HG02588 (cell line): ENCODE measurements at regions not wholly inside any gene's neighbourhood (a gene's known extent, or its start where the extent isn't known, plus 50 kb on each side); places are given as distances from the start of the nearest gene placed in this dataset.
"Not testable (repeated sequence)": the region's sequence is repeated elsewhere in the genome, so short reads cannot be mapped to it uniquely, and the experiment has no call there.

ENCODE experiments used
- ATAC-seq: cut with Tn5 transposase; IDR thresholded peaks from one replicate; pipeline ENCODE4 v1.9.1; 2021; ENCODE audit warnings: mild to moderate bottlenecking, moderate library complexity; ENCODE audit not compliant: unreplicated experiment

DNA sequence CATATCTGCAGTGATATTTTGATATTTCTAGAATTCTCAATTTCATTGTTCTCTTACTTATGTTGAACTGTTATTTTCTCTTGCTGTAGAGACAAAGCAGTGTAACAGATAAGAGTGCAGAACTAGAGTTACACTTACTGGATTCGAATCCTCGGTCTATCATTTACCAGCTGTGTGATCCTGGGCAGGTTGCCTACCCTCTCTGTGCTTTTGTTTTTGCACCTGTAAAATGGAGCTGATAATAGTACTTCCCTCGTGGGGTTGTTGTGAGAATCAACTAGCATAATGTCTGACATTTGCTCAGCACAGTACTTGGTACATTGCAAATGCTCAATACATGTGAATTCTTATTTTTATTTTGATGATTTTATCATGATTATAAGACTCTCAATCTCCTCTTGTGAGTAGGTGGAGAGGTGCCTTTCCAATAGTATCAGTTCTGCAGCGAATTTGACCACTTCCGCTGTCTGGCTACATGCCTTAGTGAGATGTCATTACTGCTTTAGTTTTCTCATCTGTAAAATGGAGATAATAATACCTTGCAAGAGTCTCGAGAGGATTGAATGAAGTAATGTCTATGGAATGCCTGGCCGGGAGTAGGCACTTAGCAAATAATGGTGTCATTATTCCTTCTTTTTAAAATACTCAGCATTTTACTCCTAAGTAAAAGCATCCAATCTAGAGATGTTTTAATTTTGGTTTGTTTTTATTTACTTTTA, 312.2 kb upstream of the MAF start:
- no peak for ATAC-seq

DNA sequence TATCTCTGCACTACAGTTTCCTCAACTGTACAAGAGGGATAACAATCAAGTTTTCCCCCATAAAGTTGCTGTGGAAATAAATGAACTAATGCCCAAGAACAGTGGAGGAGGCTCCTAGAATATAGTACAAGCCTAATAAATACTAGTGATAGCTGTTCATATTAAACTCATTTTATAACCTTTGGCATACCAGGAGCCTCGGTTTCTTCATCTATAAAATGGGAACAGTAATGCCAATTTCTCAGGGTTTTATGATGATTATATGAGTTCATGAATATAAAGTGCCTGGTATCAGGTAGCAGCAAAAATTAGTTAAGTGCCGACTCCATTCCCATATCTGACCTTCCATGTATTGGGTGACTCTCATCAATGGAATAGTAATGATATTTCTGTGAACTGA, 311.1 kb upstream of the MAF start:
- ATAC-seq: no peak

DNA sequence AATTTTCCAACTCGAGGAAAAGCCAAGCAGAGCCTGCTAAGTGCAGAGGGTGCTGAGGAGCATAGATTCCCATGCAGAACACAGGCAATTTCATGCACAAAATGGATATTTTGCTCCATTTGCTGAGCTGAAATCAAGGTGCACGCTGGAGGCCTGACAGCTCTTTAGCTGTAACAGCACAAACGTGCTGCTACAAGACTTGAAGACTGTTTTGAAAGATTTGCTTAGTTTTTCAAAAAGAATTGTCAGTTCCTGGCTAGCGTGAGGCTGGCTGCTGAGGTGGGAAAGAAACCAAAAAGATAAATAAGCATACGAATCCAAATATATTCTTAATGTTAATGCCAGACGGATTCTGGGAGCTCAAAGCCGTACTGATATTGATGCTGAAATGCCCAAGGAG, 309.0 kb upstream of the MAF start:
- ATAC-seq: no peak

DNA sequence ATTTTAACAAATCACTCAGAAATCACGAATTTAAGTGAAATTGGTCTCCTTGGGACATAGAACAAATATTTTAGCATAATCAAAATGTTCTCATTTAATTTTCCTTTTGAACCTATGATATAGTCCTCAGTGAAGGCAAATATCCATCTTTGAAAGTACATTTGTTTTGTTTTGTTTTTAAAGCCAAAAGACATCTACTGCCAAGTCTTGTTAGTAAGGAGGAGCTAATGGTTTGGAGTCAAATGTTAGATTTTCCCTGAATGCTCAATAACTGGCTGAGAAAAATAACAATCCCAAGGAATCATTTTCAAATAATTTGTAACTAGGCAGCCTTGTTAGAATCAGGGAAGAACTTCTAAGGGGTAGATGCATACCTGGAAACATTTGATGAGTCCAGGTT, 302.9 kb upstream of the MAF start:
- ATAC-seq: no peak

DNA sequence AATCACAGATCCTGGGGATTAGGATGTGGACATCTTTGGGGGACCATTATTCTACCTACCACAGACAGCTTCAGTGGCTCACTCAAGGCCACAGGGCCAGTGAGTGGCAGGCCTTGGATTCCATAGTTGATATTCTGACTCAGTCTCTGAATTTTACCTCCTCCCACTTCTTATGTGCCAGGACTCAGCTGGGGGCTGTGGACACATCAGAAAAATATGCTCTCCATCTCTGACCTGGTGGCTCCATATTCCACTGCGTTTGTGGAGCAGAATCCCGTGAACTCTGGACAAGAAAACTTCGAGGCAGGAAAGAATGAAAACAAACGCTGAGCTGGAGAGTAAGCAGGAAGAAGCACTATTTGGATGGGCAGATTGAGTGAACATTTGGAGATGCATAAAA, 301.8 kb upstream of the MAF start:
- no peak for ATAC-seq

DNA sequence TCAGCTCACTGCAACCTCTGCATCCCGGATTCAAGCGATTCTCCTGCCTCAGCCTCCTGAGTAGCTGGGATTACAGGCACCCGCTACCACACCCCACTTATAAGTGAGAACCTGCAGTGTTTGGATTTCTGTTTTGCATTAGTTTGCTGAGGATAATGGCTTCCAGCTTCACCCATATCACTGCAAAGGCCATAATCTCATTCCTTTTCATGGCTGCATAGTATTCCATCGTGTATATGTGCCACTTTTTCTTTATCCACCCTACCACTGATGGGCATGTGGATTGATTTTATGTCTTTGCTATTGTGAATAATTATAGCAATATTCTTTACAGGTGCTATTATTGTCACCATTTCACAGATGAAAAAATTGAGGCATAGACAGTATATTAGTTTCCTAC, 301.0 kb upstream of the MAF start:
- no peak for ATAC-seq

DNA sequence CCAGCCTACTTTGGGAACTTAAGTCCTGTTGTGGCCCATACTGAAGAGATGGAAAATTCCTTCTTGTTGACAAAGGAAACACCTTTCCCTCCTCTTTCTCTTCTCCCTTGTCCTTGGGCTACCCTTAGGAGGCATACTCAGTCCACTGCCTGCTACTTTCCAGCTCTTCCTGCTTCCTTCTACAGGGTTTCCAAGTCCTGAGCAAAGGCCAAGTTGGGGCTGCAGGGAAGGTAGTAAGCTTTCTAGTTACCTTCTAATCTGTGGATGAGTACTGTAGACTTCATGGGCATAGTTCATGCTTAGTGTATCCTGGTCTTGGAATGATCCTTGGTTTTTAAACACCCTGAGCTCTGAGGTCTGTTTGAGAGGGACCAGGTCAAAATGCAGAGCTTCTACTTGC, 299.2 kb upstream of the MAF start:
- no peak for ATAC-seq

DNA sequence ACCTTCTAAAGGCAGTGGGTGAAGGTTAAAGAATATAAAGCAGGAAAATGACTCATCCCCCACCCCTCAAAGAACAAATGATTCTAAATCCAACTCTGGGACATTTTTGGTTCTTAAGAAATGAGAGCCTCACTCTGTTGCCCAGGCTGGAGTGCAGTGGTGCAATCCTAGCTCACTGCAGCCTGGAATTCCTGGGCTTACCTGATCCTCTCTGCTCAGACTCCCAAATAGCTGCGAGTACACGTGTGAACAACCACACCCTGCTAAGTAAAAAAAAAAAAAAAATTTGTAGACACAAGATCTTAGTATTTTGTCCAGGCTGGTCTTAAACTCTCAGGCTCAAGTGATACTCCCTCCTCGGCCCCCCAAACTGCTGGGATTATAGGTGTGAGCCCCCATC, 298.8 kb upstream of the MAF start:
- no peak for ATAC-seq

DNA sequence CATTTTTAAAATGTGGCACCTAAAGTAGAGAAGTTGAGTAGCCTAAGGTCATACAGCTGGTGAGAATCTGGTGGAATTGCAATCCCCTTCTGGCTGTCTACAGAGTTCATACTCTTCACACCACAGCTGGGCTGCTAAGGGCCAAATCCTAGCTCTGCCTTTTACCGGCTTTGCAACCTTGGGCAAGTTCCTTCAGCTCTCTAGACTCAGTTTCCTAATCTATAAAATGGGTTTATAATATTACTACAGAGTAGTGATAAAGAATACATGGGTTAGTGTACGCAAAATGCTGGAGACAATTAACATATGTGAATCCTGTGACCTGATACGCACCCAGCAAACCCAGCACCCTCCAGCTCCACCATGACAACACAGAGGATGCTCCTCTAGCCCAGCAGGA, 298.2 kb upstream of the MAF start:
- no peak for ATAC-seq

DNA sequence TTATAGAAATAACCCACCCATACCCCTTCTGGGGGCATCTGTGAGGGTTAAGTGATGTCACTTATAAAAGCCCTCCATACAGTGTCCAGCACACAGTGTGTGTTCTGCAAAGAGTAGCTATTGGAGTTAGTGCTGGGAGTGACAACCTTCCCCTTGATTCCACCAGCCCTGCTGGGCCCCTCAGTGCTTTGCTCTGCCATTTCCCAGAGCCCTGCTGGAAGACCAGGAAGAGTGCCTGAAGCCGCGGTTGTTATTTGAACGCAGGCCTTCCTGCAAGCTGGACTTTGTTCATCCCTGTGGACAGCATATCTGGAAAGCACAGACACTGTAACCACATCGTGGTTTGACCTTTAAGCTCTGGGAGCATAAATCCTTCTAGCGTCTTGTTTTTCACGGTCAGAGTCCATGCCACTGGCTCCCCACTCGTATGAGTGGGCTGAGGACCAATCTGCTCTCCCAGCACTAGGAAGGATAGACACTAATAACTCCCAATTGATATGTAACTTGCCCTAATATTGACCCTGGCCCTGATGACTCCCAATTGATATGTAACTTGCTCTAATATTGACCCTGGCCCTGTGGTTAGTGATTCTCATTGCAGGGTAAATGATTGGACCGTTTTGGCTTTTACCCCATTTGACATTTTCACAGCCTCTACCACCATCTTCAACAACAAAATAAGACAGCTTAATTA, 297.1 kb upstream of the MAF start:
- ATAC-seq: no peak

DNA sequence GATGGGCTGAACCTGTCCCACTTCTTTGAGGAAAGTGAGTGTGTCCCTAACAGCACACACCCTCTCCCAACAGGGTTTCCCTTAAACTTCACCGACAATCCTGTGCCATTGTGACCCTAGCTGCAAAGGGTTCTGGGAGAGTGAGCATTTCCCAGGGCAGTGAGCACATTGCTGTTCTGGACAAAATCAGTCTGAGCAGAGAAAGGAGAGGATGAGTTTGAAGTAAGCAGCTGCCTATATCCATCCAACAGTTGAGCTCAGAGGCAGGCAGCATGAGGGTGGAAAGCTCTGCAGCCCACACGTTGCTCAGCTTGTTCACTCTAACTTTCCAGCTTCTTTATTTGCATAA, 296.5 kb upstream of the MAF start:
- no peak for ATAC-seq

DNA sequence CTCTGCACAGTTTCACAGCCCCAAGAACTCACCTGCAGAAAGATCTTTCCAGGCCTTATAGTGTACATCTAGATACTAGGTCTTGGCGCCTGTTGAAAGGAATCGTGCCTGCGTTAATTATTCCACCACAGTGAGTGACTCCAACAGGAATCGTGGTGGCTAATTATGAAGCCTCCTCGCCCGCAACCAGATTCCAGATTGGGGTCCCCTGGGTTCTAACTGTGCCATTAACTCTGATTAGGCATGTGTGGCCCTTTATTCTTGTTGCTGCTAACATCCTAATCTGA, 295.3 kb upstream of the MAF start:
- no peak for ATAC-seq

DNA sequence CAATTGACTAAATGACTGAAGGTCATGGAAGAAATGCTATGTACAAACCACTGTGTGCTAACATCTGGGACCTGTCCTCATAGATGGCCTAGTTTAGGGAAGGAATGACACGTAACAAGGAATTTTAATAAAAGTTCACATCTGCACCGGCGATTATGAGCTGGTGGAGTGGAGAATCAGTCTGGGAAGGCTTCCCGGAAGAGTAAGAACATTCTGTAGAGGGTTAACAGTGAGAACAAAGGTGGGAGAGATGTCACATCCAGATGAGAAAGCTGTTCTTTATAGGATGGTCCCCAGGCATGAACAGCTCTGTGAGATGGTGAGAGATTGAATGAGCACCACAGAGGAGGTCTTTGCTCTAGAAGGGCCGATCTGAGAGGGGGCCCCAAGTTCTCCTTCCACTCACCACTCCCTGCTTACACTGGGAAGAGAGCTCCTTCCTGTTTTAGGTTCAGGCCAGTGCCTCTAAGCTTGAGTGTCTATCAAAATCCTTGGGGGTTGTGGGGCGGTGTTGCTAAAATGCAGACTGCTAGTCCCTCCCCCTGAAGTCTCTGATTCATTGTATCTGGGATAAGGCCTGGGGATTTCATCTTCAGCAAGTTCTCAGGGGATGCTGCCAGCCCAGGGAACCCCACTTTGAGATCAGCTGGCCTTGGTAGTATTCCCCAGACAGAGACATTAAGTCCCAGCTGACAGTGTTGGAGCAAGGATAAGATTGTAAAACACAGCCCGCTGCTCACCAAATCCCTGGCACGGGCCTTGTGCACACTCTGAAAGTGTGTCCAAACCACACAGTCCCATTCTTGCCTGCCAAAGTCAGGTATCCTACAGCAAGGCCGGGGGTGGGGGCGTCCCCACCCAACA, 294.7 kb upstream of the MAF start:
- no peak for ATAC-seq

DNA sequence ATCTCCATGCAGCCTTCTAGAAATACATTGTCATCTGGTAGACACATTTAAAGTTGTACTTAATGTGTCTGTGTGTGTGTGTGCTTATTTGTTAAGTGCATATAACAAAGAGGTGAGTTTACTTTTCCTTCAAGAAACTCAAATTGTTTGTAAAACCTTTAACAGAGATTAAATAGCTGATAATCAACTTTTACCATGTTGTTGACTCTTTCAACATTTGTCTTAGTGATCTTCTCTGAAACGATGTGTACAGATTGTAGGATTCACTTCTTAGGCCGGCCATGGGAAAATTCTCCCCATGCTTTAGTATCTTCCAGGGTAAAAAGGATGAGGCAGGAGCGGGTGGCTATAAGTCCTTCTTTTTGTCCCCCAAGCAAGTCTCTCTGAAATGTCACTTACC, 292.9 kb upstream of the MAF start:
- ATAC-seq: no peak

DNA sequence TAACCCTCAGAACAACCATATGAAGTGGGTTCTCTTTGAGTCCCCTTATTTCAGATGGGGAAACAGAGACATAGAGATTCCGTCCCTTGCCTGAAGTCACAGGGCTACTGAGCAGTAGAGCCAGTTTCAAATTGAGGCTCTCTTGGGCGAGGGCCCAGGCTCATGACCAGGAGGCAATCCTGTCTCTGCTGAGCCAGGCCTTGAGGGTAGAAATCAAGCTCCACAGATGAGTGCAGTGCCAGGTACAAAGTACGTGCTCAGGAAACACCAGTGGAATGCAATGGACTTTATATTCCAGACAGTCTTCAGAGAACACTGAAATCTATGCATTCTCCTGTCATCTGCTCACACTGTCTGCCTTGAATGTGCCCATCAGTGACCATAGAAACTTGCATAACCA, 291.7 kb upstream of the MAF start:
- ATAC-seq: no peak

DNA sequence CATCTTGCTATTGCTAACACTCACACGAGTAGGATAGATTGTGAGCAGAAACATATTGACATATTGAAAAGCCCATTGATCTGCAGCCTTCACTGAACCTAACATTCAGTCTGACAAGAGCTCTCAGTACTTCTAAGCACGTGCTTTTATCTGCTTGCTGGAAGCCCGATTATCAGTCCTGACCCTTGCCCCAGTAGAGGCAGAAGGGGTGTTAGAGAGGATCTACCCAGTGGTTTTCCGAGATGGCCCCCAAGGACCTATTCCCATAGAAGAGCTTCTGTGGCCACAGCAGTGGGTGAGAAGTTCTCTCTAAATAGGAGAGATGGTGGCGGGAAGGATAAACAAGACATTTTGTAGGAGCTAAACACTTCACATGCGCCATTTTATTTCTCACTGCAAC, 290.9 kb upstream of the MAF start:
- ATAC-seq: no peak

DNA sequence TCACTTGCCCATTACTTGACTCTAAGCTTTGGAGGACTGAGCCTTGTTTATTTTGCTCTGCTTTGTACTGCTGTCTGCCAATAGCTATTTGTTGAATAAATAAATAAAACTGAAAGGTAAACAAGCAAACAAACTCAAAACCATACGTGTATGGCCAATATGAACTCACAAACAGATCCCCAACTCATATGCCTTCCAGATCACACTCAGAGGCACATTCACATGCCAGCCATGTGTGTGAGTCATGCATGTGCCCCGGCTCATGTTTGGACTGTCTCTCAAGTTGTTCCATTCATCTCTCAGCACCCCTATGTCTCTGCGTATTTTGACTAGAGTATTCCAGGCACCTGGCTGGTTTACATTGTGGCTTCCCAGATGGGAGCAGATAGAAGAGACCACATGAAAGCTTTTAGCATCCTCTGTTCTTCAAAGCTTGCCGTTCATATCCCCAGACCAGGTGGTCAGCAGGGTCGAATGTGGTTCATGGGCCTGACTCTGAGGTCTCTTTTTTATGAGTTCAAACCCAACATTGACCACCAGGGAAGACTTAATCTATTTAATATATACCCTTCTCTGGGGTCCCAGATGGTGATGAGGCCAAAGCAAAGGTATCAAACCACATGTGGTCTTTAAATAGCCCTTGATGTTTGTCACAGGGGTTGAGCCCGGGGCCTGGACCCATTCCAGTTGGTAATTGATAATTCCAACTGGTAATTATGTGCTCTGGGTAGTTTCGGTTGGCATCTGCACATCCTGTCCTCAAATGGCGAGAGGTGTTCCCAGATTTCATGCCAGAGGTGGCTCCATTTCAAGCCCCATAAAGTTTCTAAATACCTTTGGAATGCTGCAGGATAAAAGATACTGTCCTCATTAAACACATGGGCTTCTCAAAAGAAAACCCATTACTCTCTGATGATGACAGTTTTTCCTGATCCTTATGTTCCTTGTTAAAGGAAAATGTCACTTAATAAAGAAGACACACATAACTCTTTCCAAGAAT, 287.3 kb upstream of the MAF start:
- ATAC-seq: no peak

DNA sequence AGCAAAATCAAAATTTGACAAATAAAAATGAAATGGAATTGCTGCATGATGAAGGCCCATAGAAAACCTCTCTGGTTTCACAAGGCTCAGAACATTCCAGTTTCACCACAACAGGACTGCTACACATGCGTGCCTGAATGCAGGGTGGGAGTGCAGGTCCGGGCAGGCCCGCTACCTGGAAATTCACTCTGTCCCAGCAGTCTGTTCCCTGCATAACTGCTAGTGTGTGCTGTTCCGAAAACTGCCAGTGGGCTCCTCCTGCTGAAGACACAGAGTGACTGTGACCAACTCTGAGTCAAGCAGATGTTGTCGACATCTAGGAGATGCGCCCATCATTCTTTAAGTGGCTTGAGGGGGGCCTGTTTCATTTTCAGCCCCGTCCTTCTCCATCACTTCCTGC, 284.8 kb upstream of the MAF start:
- no peak for ATAC-seq

DNA sequence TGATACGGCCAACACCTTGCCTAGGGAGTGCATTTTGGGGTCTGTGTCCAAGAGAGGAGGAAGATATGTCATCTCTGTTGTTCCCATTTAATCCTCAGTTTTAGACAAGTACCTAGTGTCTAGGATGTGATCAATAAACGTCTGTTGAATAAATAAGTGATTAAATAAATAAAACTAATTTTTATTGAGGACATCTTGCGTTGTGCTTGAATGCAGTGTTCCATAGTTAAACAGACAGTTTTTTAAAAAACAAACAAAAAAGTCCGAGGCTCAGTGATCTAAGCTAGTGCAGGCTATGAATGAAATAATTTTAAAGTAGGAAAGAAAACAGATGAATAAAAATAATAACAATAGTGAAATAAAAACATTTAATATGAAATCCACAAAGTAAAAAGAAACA, 283.0 kb upstream of the MAF start:
- no peak for ATAC-seq

DNA sequence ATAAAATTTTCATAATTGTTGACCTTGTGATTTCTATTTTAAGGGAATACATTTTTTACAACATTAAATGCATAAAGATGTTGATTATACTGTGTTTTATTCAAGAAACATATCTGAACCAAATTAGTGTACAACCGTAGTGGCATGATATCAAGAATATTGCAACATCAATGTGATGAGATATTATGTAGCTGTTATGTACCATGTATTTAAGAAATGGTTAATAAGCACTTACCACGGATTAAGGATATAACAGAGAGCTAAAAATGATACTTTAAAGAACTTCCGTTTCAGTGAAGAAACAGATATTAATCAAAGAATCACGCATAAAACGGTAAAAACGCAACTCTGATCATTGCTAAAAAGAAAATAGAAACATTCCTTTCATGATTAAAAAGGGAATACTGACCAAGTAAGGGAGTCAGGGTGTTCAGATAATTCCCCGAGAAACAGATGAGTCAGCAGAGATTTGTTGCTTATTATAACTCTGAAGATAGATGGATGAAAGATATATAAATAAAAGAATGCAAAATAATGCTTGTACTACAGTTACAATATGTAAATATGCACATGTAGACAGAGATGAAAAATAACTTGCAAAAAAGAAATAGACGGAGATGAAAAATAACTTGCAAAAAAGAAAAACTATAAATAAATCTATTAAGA, 281.9 kb upstream of the MAF start:
- ATAC-seq: no peak

DNA sequence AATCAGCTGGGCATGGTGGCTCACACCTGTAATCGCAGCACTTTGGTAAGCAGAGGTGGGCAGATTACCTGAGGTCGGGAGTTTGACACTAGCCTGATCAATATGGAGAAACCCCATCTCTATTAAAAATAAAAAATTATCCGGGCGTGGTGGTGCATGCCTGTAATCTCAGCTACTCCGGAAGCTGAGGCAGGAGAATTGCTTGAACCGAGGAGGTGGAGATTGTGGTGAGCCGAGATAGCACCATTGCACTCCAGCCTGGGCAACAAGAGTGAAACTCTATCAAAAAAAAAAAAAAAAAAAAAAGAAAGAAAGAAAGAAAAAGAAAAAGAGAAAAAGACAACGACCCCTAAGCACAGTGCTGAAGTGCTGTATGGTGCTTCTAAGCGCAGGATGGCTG, 280.6 kb upstream of the MAF start:
- not testable (repeated sequence) for ATAC-seq
